Ishikawa (cell line): ENCODE measurements at regions not wholly inside any gene's neighbourhood (a gene's known extent, or its start where the extent isn't known, plus 50 kb on each side); places are given as distances from the start of the nearest gene placed in this dataset.

Source experiments
- CEBPB ChIP-seq: IDR thresholded peaks from 2 replicates; pipeline ENCODE4 v1.6.1; 2012
- CREB1 ChIP-seq: IDR thresholded peaks from 2 replicates; pipeline ENCODE4 v1.6.1; 2012; ENCODE audit warnings: low read depth
- EGR1 ChIP-seq: IDR thresholded peaks from 2 replicates; pipeline ENCODE4 v1.6.1; 2012
- EP300 ChIP-seq: IDR thresholded peaks from 2 replicates; pipeline ENCODE4 v1.6.1; 2012; ENCODE audit warnings: borderline replicate concordance
- FOXM1 ChIP-seq: IDR thresholded peaks from 2 replicates; pipeline ENCODE4 v1.6.1; 2012; ENCODE audit warnings: low read depth, borderline replicate concordance
- MAX ChIP-seq: IDR thresholded peaks from 2 replicates; pipeline ENCODE4 v1.6.1; 2012
- NFIC ChIP-seq: IDR thresholded peaks from 2 replicates; pipeline ENCODE4 v1.6.1; 2012
- RAD21 ChIP-seq: IDR thresholded peaks from 2 replicates; pipeline ENCODE4 v1.6.1; 2012; ENCODE audit warnings: low read depth
- REST ChIP-seq: IDR thresholded peaks from 2 replicates; pipeline ENCODE4 v1.6.1; 2012; ENCODE audit warnings: low read depth, mild to moderate bottlenecking
- TAF1 ChIP-seq: IDR thresholded peaks from 2 replicates; pipeline ENCODE4 v1.6.1; 2012; ENCODE audit warnings: low read depth, mild to moderate bottlenecking
- TCF12 ChIP-seq: IDR thresholded peaks from 2 replicates; pipeline ENCODE4 v1.6.1; 2012; ENCODE audit warnings: low read depth
- TEAD4 ChIP-seq: IDR thresholded peaks from 2 replicates; pipeline ENCODE4 v1.6.1; 2012
- USF1 ChIP-seq: IDR thresholded peaks from 2 replicates; pipeline ENCODE4 v1.6.1; 2012
- YY1 ChIP-seq: IDR thresholded peaks from 2 replicates; pipeline ENCODE4 v1.6.1; 2012; ENCODE audit warnings: low read depth
- ZBTB7A ChIP-seq: IDR thresholded peaks from 2 replicates; pipeline ENCODE4 v1.6.1; 2012; ENCODE audit warnings: low read depth

- TF ChIP-seq NFIC (no peak), CREB1 (no peak), FOXM1 (no peak), MAX (no peak), REST (no peak), TEAD4 (no peak), ZBTB7A (no peak), YY1 (no peak), EGR1 (no peak), USF1 (no peak), TCF12 (no peak), EP300 (no peak), TAF1 (no peak), RAD21 (no peak), CEBPB (no peak)
Measured at GRCh38 chr5:158462349-158463114, 603.6 kb upstream of the CLINT1 start.

GRCh38 chr5:158461240-158461854, 602.4 kb upstream of the CLINT1 start:
- TF ChIP-seq USF1 (no peak), ZBTB7A (no peak), RAD21 (no peak), FOXM1 (no peak), YY1 (no peak), NFIC (no peak), TEAD4 (no peak), CREB1 (no peak), EGR1 (no peak), TCF12 (no peak), MAX (no peak), REST (no peak), EP300 (no peak), CEBPB (no peak), TAF1 (no peak)

- TF ChIP-seq YY1 (no peak), NFIC (no peak), ZBTB7A (no peak), TEAD4 (no peak), FOXM1 (no peak), MAX (no peak), TCF12 (no peak), EP300 (no peak), CREB1 (no peak), TAF1 (no peak), EGR1 (no peak), REST (no peak), RAD21 (no peak)
Measured at GRCh38 chr5:158458086-158458485, 599.1 kb upstream of the CLINT1 start.

- TF ChIP-seq FOXM1 = no peak
- no peak for TF ChIP-seq TAF1
- no peak for TF ChIP-seq CREB1
Measured at GRCh38 chr5:158456756-158457155, 597.8 kb upstream of the CLINT1 start.
